Prostate gland (tissue), 2 donors: ENCODE measurements at regions not wholly inside any gene's neighbourhood (a gene's known extent, or its start where the extent isn't known, plus 50 kb on each side); places are given as distances from the start of the nearest gene placed in this dataset.

Experiments
- CTCF ChIP-seq, 4 experiments: fragments of 200-600 bp in 2 of 4; fragments of 450-650 bp in 2 of 4; sonication (generic) in 2 of 4; IDR thresholded peaks; 1 replicate in 3 of 4; 2 replicates in 1 of 4; pipeline ENCODE4 v1.5.1; 2016 to 2019; ENCODE audit warnings: antibody characterized with exemption in 4 of 4, mild to moderate bottlenecking in 2 of 4, moderate library complexity in 2 of 4
- POLR2A ChIP-seq: fragments of 450-650 bp; IDR thresholded peaks from one replicate; pipeline ENCODE4 v1.6.1; 2016; ENCODE audit warnings: antibody characterized with exemption, mild to moderate bottlenecking
- POLR2AphosphoS5 ChIP-seq: sonication (generic); formaldehyde crosslinking; IDR thresholded peaks from one replicate; pipeline ENCODE4 v1.6.1; 2017; ENCODE audit warnings: antibody characterized with exemption

- TF ChIP-seq CTCF (IDR thresholded peaks at IDR 0.05) (no peak), POLR2A (no peak), POLR2AphosphoS5 (no peak)
Measured at GRCh38 chr14:41482861-41483260, 123.8 kb upstream of the LRFN5 start.
